ENCODE measurements at regions not wholly inside any gene's neighbourhood (a gene's known extent, or its start where the extent isn't known, plus 50 kb on each side); places are given as distances from the start of the nearest gene placed in this dataset.
A peak's percentile ranks its signal among the peaks of the same experiment; 100 is the strongest.

DNA sequence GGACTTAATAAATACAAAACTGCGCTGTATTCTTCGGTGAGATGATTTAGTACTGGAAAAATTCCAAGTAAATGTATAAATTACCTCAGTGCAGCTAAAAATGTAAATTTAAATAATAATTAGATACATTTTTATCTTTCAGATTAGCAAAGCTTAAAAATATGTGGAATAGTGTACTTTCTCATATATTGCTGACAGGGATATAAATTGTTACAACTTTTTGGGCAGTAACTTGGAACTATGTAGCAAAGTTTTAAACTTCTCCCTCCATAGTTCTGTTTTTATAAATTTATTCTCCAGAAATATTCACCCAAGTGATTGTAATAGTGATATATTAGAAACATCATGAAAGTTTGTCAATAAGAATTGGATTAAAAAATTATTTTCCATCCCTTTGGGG, 384.6 kb upstream of the CITED2 start:
- Mint-ChIP-seq H3K36me3 (ENCODE audit: unreplicated experiment) (peaks cover 2% of the 10 kb centered on the region), H3K27ac (ENCODE audit: unreplicated experiment) (no peak overlapping the region), H3K4me3 (ENCODE audit: unreplicated experiment) (no peak overlapping the region), H3K4me1 (ENCODE audit: unreplicated experiment) (peaks cover 60% of the 10 kb centered on the region), H3K27me3 (ENCODE audit: unreplicated experiment) (no peaks in the 10 kb centered on the region), H3K9me3 (ENCODE audit: unreplicated experiment) (peaks cover 3% of the 10 kb centered on the region)
- no peak for DNase-seq (ENCODE audit: extremely low spot score, unreplicated experiment)
- TF ChIP-seq, protein P1, sequence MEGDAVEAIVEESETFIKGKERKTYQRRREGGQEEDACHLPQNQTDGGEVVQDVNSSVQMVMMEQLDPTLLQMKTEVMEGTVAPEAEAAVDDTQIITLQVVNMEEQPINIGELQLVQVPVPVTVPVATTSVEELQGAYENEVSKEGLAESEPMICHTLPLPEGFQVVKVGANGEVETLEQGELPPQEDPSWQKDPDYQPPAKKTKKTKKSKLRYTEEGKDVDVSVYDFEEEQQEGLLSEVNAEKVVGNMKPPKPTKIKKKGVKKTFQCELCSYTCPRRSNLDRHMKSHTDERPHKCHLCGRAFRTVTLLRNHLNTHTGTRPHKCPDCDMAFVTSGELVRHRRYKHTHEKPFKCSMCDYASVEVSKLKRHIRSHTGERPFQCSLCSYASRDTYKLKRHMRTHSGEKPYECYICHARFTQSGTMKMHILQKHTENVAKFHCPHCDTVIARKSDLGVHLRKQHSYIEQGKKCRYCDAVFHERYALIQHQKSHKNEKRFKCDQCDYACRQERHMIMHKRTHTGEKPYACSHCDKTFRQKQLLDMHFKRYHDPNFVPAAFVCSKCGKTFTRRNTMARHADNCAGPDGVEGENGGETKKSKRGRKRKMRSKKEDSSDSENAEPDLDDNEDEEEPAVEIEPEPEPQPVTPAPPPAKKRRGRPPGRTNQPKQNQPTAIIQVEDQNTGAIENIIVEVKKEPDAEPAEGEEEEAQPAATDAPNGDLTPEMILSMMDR (IDR thresholded peaks at IDR 0.05): no peak

DNA sequence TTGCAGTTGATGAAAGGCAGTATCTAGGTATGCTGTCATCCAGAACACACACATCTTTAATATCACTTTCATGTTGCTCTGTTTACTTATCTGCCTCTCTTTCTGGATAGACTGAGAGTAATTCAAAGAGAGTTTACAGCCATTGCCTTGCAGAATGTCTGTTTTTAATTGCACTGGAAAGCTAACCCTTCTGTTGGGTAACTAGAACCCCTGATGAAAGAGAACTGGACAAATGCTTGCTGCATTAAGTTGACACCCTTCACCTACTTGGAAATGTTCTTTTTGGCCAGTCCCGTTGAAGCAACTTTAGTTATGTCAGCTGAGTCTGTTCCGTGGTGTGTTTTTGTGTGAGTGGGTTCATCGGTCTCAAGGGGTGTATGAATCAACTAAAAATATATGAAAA, 383.8 kb upstream of the CITED2 start:
- H3K9me3 Mint-ChIP-seq (ENCODE audit: unreplicated experiment): peaks cover 3% of the 10 kb centered on the region
- DNase-seq (ENCODE audit: extremely low spot score, unreplicated experiment): no peak
- H3K27ac Mint-ChIP-seq (ENCODE audit: unreplicated experiment): peak overlapping the region; percentile 82
- no peak overlapping the region for H3K4me3 Mint-ChIP-seq (ENCODE audit: unreplicated experiment)
- peaks cover 2% of the 10 kb centered on the region for H3K36me3 Mint-ChIP-seq (ENCODE audit: unreplicated experiment)
- TF ChIP-seq, protein P1 (IDR thresholded peaks at IDR 0.05): no peak
- H3K27me3 Mint-ChIP-seq (ENCODE audit: unreplicated experiment): no peaks in the 10 kb centered on the region
- H3K4me1 Mint-ChIP-seq (ENCODE audit: unreplicated experiment): peaks cover 60% of the 10 kb centered on the region

DNA sequence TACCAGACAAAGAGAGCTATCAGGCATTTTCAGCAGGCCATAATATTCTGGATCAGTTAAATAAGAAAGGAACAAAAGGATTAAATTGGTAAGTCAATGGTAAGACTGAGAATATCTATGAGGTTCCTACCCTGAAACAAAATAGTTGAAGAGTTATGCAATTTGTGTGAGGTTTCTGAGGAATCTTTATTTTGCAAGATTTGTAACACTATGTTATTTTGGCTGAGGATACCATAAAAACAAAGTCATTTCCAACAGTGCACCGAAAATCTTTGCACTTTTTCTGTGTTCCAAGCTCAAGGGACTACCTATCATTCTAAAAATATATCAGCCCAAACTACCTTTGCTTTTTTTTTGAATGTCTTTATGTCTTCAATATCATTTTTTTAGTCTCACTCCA, 383.3 kb upstream of the CITED2 start:
- no peak for DNase-seq (ENCODE audit: extremely low spot score, unreplicated experiment)
- TF ChIP-seq, protein P1 (IDR thresholded peaks at IDR 0.05): no peak
- Mint-ChIP-seq H3K27me3 (ENCODE audit: unreplicated experiment) (no peaks in the 10 kb centered on the region), H3K9me3 (ENCODE audit: unreplicated experiment) (peaks cover 3% of the 10 kb centered on the region), H3K4me1 (ENCODE audit: unreplicated experiment) (peaks cover 59% of the 10 kb centered on the region), H3K36me3 (ENCODE audit: unreplicated experiment) (peaks cover 2% of the 10 kb centered on the region), H3K4me3 (ENCODE audit: unreplicated experiment) (no peak overlapping the region), H3K27ac (ENCODE audit: unreplicated experiment) (peak overlapping the region; percentile 82)

DNA sequence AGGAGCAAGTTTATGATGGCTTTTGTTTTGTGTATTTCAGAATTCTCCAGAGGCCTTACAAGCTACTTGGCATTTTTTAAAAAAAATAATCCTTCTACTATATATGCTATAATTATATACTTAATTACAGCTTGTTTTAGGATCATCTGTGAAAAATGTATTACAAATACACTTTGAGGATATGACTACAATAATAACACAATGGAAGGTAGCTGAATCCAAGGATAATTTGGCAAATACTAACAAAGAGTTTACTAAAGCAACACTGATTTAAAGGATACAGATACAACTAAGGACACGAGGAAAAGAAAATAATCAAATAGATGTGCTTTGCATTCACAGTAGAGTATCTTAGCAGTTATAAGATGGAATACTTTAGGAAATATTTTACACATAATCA, 381.9 kb upstream of the CITED2 start:
- TF ChIP-seq, protein P1 (IDR thresholded peaks at IDR 0.05): no peak
- Mint-ChIP-seq H3K4me3 (ENCODE audit: unreplicated experiment) (no peak overlapping the region), H3K9me3 (ENCODE audit: unreplicated experiment) (peaks cover 3% of the 10 kb centered on the region), H3K27me3 (ENCODE audit: unreplicated experiment) (no peaks in the 10 kb centered on the region), H3K4me1 (ENCODE audit: unreplicated experiment) (peaks cover 66% of the 10 kb centered on the region), H3K36me3 (ENCODE audit: unreplicated experiment) (peaks cover 2% of the 10 kb centered on the region), H3K27ac (ENCODE audit: unreplicated experiment) (peak overlapping the region; percentile 47)
- no peak for DNase-seq (ENCODE audit: extremely low spot score, unreplicated experiment)

DNA sequence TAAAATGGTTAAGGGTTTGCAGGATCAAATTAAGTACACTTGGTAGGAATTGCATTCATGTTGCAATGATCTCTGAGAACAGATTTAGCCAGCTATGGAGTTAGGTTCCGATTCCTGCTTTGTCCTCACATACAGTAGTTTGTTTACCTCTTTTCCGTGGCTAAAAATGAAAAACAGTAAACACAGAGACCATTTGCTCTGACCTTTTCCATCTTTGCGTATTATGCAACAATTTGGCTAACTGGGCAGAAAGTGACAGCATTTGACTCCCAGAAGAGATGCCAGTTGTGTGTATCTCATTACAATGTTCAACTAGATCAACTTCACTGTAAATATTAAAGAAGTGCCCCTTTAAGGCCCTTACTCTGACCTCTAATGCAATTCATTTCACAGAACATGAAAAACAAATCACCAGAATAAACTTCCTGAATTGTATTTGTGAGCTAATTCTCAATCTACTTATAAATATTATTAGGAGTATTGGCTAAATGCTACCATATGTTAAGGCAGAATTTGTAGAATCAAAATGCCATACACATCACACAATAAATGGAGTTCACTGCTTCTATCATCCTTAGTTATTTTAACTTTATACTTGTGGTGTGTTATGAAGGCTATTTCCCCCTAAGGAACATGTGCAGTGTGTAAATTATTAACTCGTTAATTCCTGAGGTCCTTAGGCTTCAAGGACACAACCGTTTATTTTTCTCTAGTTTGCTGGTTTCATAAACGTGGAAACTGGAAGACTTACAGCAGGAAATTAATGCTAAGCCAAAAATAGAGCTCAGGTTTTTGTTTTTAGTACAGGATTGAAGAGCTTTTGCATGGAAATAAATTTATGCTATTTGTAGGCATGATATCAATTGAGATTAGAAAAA, 380.7 kb upstream of the CITED2 start:
- Mint-ChIP-seq H3K27me3 (ENCODE audit: unreplicated experiment) (no peaks in the 10 kb centered on the region), H3K4me1 (ENCODE audit: unreplicated experiment) (peaks cover 77% of the 10 kb centered on the region), H3K27ac (ENCODE audit: unreplicated experiment) (peak overlapping the region; percentile 77), H3K4me3 (ENCODE audit: unreplicated experiment) (no peak overlapping the region), H3K9me3 (ENCODE audit: unreplicated experiment) (peaks cover 3% of the 10 kb centered on the region), H3K36me3 (ENCODE audit: unreplicated experiment) (peaks cover 2% of the 10 kb centered on the region)
- DNase-seq (ENCODE audit: extremely low spot score, unreplicated experiment): no peak
- TF ChIP-seq, protein P1 (IDR thresholded peaks at IDR 0.05): no peak

All from osteocyte (in vitro differentiated cells).